OCI-LY1 (cell line): ENCODE measurements at regions not wholly inside any gene's neighbourhood (a gene's known extent, or its start where the extent isn't known, plus 50 kb on each side); places are given as distances from the start of the nearest gene placed in this dataset.

Source experiments
- EZH2 ChIP-seq: fragments of 200-600 bp; sonication (generic), shearing (Covaris generic); IDR thresholded peaks from 2 replicates; pipeline ENCODE4 v1.8.0; 2017; ENCODE audit warnings: borderline replicate concordance, mixed run types, mild to moderate bottlenecking, antibody characterized with exemption, low read length, moderate library complexity, mixed read lengths
- TF ChIP-seq, protein P1 (sequence below): fragments of 200-600 bp; sonication (generic), shearing (Covaris generic); IDR thresholded peaks from 2 replicates; pipeline ENCODE4 v1.5.1; 2017; ENCODE audit warnings: mild to moderate bottlenecking, antibody characterized with exemption, low read length, moderate library complexity, mixed read lengths

GRCh38 chr2:20130821-20131645, 79.6 kb upstream of the LAPTM4A start:
- TF ChIP-seq, protein P1, sequence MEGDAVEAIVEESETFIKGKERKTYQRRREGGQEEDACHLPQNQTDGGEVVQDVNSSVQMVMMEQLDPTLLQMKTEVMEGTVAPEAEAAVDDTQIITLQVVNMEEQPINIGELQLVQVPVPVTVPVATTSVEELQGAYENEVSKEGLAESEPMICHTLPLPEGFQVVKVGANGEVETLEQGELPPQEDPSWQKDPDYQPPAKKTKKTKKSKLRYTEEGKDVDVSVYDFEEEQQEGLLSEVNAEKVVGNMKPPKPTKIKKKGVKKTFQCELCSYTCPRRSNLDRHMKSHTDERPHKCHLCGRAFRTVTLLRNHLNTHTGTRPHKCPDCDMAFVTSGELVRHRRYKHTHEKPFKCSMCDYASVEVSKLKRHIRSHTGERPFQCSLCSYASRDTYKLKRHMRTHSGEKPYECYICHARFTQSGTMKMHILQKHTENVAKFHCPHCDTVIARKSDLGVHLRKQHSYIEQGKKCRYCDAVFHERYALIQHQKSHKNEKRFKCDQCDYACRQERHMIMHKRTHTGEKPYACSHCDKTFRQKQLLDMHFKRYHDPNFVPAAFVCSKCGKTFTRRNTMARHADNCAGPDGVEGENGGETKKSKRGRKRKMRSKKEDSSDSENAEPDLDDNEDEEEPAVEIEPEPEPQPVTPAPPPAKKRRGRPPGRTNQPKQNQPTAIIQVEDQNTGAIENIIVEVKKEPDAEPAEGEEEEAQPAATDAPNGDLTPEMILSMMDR = no peak
- TF ChIP-seq EZH2 = no peak
